GM12892 (cell line): ENCODE measurements at regions not wholly inside any gene's neighbourhood (a gene's known extent, or its start where the extent isn't known, plus 50 kb on each side); places are given as distances from the start of the nearest gene placed in this dataset.

Experiments used
- POLR2A ChIP-seq: IDR thresholded peaks from 2 replicates; pipeline ENCODE4 v1.6.1; 2011; ENCODE audit warnings: low read depth, low read length, control low read depth
- POLR2AphosphoS5 ChIP-seq: IDR thresholded peaks from 2 replicates; pipeline ENCODE4 v1.6.1; 2011; ENCODE audit warnings: low read depth, low read length, control low read depth

- TF ChIP-seq POLR2A (no peak), POLR2AphosphoS5 (no peak)
Measured at GRCh38 chr5:86507574-86507973, 110.2 kb upstream of the COX7C start.
